Kidney (tissue), 13 donors: ENCODE measurements at regions not wholly inside any gene's neighbourhood (a gene's known extent, or its start where the extent isn't known, plus 50 kb on each side); places are given as distances from the start of the nearest gene placed in this dataset.

ENCODE experiments used
- DNase-seq, 5 donors: peaks; one replicate each; pipeline ENCODE4 v3.0.0-alpha.2; 2013 to 2020
- FAIRE-seq: peaks from 2 replicates; lab custom pipeline; 2012; peaks lifted over from hg19 to GRCh38; lab: Jason Lieb, UNC
- H3K27ac ChIP-seq, 2 donors: one replicate each; pipeline ENCODE4 v1.7.0; 2013; ENCODE audit warnings: low read depth in 2 of 2, low read length in 2 of 2, inconsistent platforms in 1 of 2
- H3K27me3 ChIP-seq: one replicate; pipeline ENCODE4 v1.7.1; 2013; ENCODE audit warnings: low read length, inconsistent platforms; ENCODE audit not compliant: control insufficient read depth, insufficient read depth
- H3K36me3 ChIP-seq, 3 donors: one replicate each; pipeline versions ENCODE4 v1.7.0 to v1.7.1; 2013; ENCODE audit warnings: low read length in 3 of 3, control low read depth in 1 of 3, inconsistent platforms in 1 of 3; ENCODE audit not compliant: insufficient read depth in 3 of 3, control insufficient read depth in 2 of 3
- H3K4me1 ChIP-seq, 3 donors: one replicate each; pipeline versions ENCODE4 v1.7.0 to v1.7.1; 2013; ENCODE audit warnings: low read length in 3 of 3, inconsistent platforms in 1 of 3, low read depth in 1 of 3; ENCODE audit not compliant: control insufficient read depth in 2 of 3, insufficient read depth in 2 of 3
- H3K4me3 ChIP-seq, 3 donors: one replicate each; pipeline versions ENCODE4 v1.7.0 to v1.8.1; 2013; ENCODE audit warnings: low read length in 3 of 3, control low read depth in 1 of 3, inconsistent platforms in 1 of 3
- H3K9ac ChIP-seq, 3 donors: one replicate each; pipeline versions ENCODE4 v1.7.0 to v1.7.1; 2013; ENCODE audit warnings: low read length in 3 of 3, control low read depth in 1 of 3, inconsistent platforms in 1 of 3
- H3K9me3 ChIP-seq, 3 donors: one replicate each; pipeline versions ENCODE4 v1.7.0 to v1.7.1; 2013; ENCODE audit warnings: low read length in 3 of 3, control low read depth in 1 of 3, inconsistent platforms in 1 of 3; ENCODE audit not compliant: control insufficient read depth in 2 of 3, insufficient read depth in 1 of 3
- CTCF ChIP-seq: IDR thresholded peaks from 3 replicates; pipeline ENCODE4 v1.5.1; 2012; ENCODE audit warnings: mild to moderate bottlenecking, moderate library complexity, borderline replicate concordance; ENCODE audit not compliant: insufficient read depth; ENCODE audit errors: extremely low read depth
- intact Hi-C: fragments of 100-400 bp; cut with DNase I; formaldehyde crosslinking; loops from one replicate; pipeline ENCODE4 v1.11.1; 2022
- donor health status: control.
- donor health status: control.
- donor health status: control.
- donor health status: control.
- donor health status: control.
- donor health status: DM: yes; HTN: yes; CAD: no.
- donor health status: Normal renal cell carcinoma (clear cell type).

- FAIRE-seq: no peak
- Histone ChIP-seq H3K9me3 (no peaks in the 10 kb centered on the region), H3K4me3 (no peak overlapping the region), H3K36me3 (no peaks in the 10 kb centered on the region), H3K4me1 (no peaks in the 10 kb centered on the region), H3K27me3 (no peaks in the 10 kb centered on the region), H3K27ac (no peak overlapping the region), H3K9ac (no peak overlapping the region)
- no peak for DNase-seq
- no peak for TF ChIP-seq CTCF
- intact Hi-C loops: no loop called here
Observed at GRCh38 chr5:57626703-57627102, 144.1 kb upstream of the ACTBL2 start.

GRCh38 chr5:57621624-57622023 lies 139.0 kb upstream of the ACTBL2 start:
- Histone ChIP-seq H3K4me3 (no peak overlapping the region), H3K36me3 (no peaks in the 10 kb centered on the region), H3K27me3 (no peaks in the 10 kb centered on the region), H3K27ac (no peak overlapping the region), H3K9me3 (no peaks in the 10 kb centered on the region), H3K9ac (no peak overlapping the region), H3K4me1 (no peaks in the 10 kb centered on the region)
- no peak for FAIRE-seq
- TF ChIP-seq CTCF: no peak
- intact Hi-C loops: no loop called here
- no peak for DNase-seq

- Histone ChIP-seq H3K9ac (no peak overlapping the region), H3K27me3 (no peaks in the 10 kb centered on the region), H3K9me3 (no peaks in the 10 kb centered on the region), H3K4me1 (no peaks in the 10 kb centered on the region), H3K36me3 (no peaks in the 10 kb centered on the region), H3K27ac (no peak overlapping the region), H3K4me3 (no peak overlapping the region)
- intact Hi-C loops: no loop called here
- DNase-seq (no peak), FAIRE-seq (no peak)
- TF ChIP-seq CTCF: no peak
Observed at GRCh38 chr5:57618767-57619381, 136.3 kb upstream of the ACTBL2 start.

GRCh38 chr5:57613741-57614140 lies 131.1 kb upstream of the ACTBL2 start:
- Histone ChIP-seq H3K9ac (no peak overlapping the region), H3K27me3 (no peaks in the 10 kb centered on the region), H3K4me1 (no peaks in the 10 kb centered on the region), H3K9me3 (no peaks in the 10 kb centered on the region), H3K36me3 (no peaks in the 10 kb centered on the region), H3K27ac (no peak overlapping the region), H3K4me3 (no peak overlapping the region)
- peak in 1 of 5 donors; percentile 19 for DNase-seq
- no peak for FAIRE-seq
- intact Hi-C loops: no loop called here
- TF ChIP-seq CTCF: no peak
